SU-DHL-6 (cell line): ENCODE measurements at regions not wholly inside any gene's neighbourhood (a gene's known extent, or its start where the extent isn't known, plus 50 kb on each side); places are given as distances from the start of the nearest gene placed in this dataset.
A peak's percentile ranks its signal among the peaks of the same experiment; 100 is the strongest.

Experiments
- H2AFZ ChIP-seq: fragments of 200-600 bp; sonication (generic); 2 replicates; pipeline ENCODE4 v1.6.1; 2014; ENCODE audit warnings: low read depth, mild to moderate bottlenecking, moderate library complexity, mixed read lengths, antibody characterized with exemption, low read length; ENCODE audit not compliant: severe bottlenecking
- H3F3A ChIP-seq: fragments of 200-600 bp; shearing (Covaris generic); 2 replicates; pipeline ENCODE4 v1.6.0; 2016; ENCODE audit warnings: antibody characterized with exemption, mild to moderate bottlenecking; ENCODE audit not compliant: insufficient read depth
- H3K27ac ChIP-seq: fragments of 200-600 bp; sonication (generic); 2 replicates; pipeline ENCODE4 v1.5.1; 2016; ENCODE audit warnings: low read depth, mild to moderate bottlenecking, low read length, moderate library complexity, mixed read lengths
- H3K27me3 ChIP-seq: fragments of 200-600 bp; sonication (generic), shearing (Covaris generic); 2 replicates; pipeline ENCODE4 v1.6.0; 2014; ENCODE audit warnings: mild to moderate bottlenecking, low read length
- H3K36me3 ChIP-seq: fragments of 200-600 bp; sonication (generic); 2 replicates; pipeline ENCODE4 v1.6.1; 2014; ENCODE audit warnings: mild to moderate bottlenecking, low read length, mixed read lengths
- H3K4me2 ChIP-seq: fragments of 300-600, 200-600 bp; shearing (Covaris generic), sonication (generic); 2 replicates; pipeline ENCODE4 v1.6.0; 2014; ENCODE audit warnings: low read length, low read depth, mild to moderate bottlenecking; ENCODE audit not compliant: poor library complexity, severe bottlenecking
- H3K4me3 ChIP-seq: fragments of 200-600 bp; sonication (generic); 2 replicates; pipeline ENCODE4 v1.5.1; 2014; ENCODE audit warnings: antibody characterized with exemption, low read length, mild to moderate bottlenecking, mixed read lengths; ENCODE audit not compliant: insufficient read depth, poor library complexity, severe bottlenecking
- H3K79me2 ChIP-seq: fragments of 200-600 bp; sonication (generic); 2 replicates; pipeline ENCODE4 v1.6.1; 2014; ENCODE audit warnings: mild to moderate bottlenecking, low read length, moderate library complexity; ENCODE audit not compliant: insufficient read depth
- H3K9ac ChIP-seq: fragments of 200-600 bp; sonication (generic); 2 replicates; pipeline ENCODE4 v1.7.0; 2014; ENCODE audit warnings: mild to moderate bottlenecking, low read length
- H3K9me2 ChIP-seq: fragments of 200-600 bp; sonication (generic); replicated peaks from 2 replicates; pipeline ENCODE4 v1.6.1; 2014; ENCODE audit warnings: low read length; ENCODE audit not compliant: insufficient read depth
- H3K9me3 ChIP-seq: fragments of 200-600 bp; sonication (generic); 2 replicates; pipeline ENCODE4 v1.6.1; 2014; ENCODE audit warnings: low read length, mixed read lengths; ENCODE audit not compliant: insufficient read depth
- H4K20me1 ChIP-seq: fragments of 200-600 bp; sonication (generic); 2 replicates; pipeline ENCODE4 v1.6.1; 2014; ENCODE audit warnings: low read depth, mild to moderate bottlenecking, antibody characterized with exemption, low read length, moderate library complexity, mixed read lengths
- CTCF ChIP-seq: fragments of 200-600 bp; sonication (generic); IDR thresholded peaks from one replicate; pipeline ENCODE4 v1.5.1; 2017; ENCODE audit warnings: antibody characterized with exemption, mild to moderate bottlenecking, low read length, moderate library complexity; ENCODE audit not compliant: insufficient read depth, poor library complexity, severe bottlenecking
- EZH2phosphoT487 ChIP-seq: fragments of 200-600 bp; sonication (generic), shearing (Covaris generic); conservative IDR thresholded peaks from 2 replicates; pipeline ENCODE4 v1.6.1; 2018; ENCODE audit warnings: mild to moderate bottlenecking, antibody characterized with exemption, low read length, moderate library complexity, mixed read lengths

DNA sequence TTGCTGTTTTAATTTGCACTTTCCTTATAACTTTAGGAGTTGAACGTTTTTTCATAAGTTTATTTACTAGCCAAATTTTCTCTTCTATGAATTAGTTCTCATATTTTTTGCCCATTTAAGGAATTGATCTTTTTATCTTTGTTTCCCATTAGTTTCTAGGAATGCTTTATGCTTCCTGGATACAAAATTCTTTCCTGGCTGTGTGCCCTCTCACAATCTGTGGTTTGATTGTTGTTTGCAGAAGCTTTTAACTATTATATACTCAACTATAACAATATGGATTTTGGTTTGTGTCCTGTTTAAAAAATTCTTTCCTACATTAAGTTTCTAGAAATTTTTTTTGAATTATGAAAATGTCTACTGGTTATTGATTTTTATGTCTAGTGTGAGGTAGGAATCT is 206.3 kb downstream of the CSNK1G3 start:
- Histone ChIP-seq H3K4me2 (no peak overlapping the region), H3F3A (no peaks in the 10 kb centered on the region), H4K20me1 (no peaks in the 10 kb centered on the region), H3K27me3 (no peaks in the 10 kb centered on the region), H3K36me3 (no peaks in the 10 kb centered on the region), H3K79me2 (no peaks in the 10 kb centered on the region), H3K9me2 (no peaks in the 10 kb centered on the region), H3K9me3 (no peaks in the 10 kb centered on the region), H3K27ac (no peak overlapping the region), H3K4me3 (no peak overlapping the region), H2AFZ (no peak overlapping the region), H3K9ac (no peak overlapping the region)
- no peak for TF ChIP-seq EZH2phosphoT487
- TF ChIP-seq CTCF, result no peak

DNA sequence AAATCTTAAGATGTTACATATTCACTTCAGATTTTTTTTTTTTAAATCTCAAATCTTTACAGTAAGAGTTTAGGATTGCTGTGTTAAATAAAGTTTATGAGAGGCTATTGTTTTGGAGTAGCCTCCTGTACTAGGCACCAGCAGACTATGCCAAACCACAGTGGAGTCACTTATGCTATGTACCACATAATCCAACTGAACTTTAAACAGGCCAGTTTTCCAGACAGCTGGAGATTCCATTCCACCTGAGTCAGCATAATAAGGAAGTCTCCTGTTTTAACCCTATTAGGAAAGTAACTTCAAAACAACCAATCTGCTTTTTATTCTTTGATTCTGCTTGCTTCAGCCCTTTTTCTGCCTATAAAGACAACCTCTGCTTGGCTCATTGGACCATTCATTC is 205.2 kb downstream of the CSNK1G3 start:
- no peak for TF ChIP-seq CTCF
- no peak for TF ChIP-seq EZH2phosphoT487
- no peaks in the 10 kb centered on the region for H3K27me3 ChIP-seq
- no peaks in the 10 kb centered on the region for H3K9me3 ChIP-seq
- no peak overlapping the region for H3K27ac ChIP-seq
- H3K4me3 ChIP-seq, result no peak overlapping the region
- no peak overlapping the region for H2AFZ ChIP-seq
- H3K79me2 ChIP-seq, result no peaks in the 10 kb centered on the region
- no peaks in the 10 kb centered on the region for H3K9me2 ChIP-seq
- H3K36me3 ChIP-seq, result no peaks in the 10 kb centered on the region
- no peak overlapping the region for H3K9ac ChIP-seq
- H3K4me2 ChIP-seq, result no peak overlapping the region
- no peaks in the 10 kb centered on the region for H4K20me1 ChIP-seq
- H3F3A ChIP-seq, result no peaks in the 10 kb centered on the region

- TF ChIP-seq EZH2phosphoT487 (no peak), CTCF (no peak)
- no peak overlapping the region for H2AFZ ChIP-seq
- no peaks in the 10 kb centered on the region for H3K27me3 ChIP-seq
- peaks cover 3% of the 10 kb centered on the region; the same call in 1 of the 2 replicates for H3K36me3 ChIP-seq
- H3K9ac ChIP-seq, result no peak overlapping the region
- H3K9me3 ChIP-seq, result no peaks in the 10 kb centered on the region
- H3K27ac ChIP-seq, result no peak overlapping the region
- H3F3A ChIP-seq, result no peaks in the 10 kb centered on the region
- no peaks in the 10 kb centered on the region for H3K79me2 ChIP-seq
- no peaks in the 10 kb centered on the region for H4K20me1 ChIP-seq
- no peak overlapping the region for H3K4me3 ChIP-seq
- no peaks in the 10 kb centered on the region for H3K9me2 ChIP-seq
- no peak overlapping the region for H3K4me2 ChIP-seq
These were observed 198.1 kb downstream of the CSNK1G3 start for GRCh38 chr5:123710031-123710430.

DNA sequence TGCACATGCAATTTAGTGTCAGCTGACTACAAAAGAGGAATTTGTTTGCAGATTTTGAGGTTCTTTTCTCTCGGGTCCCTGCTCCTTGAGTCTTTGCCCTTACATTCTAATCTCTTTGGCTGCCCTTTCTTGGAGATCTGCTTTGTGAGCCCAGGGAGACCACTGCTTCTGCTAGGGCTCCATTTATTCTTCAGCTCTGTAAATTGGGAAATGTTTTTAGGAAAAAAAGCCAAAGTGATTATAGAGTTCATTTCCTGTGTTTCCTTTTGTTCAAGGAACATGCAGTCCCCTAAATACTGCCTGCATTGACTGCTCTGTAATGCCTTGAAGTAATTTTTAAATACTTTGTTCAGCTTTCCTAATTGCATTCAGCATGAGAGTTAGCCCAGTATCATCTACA is 197.4 kb downstream of the CSNK1G3 start:
- Histone ChIP-seq H3K9me2 (no peaks in the 10 kb centered on the region), H3K9ac (no peak overlapping the region), H3K79me2 (no peaks in the 10 kb centered on the region), H3K4me3 (no peak overlapping the region), H3K9me3 (no peaks in the 10 kb centered on the region), H4K20me1 (no peaks in the 10 kb centered on the region), H3K27me3 (no peaks in the 10 kb centered on the region), H3K27ac (no peak overlapping the region), H3K4me2 (no peak overlapping the region), H2AFZ (peak overlapping the region; percentile 68), H3F3A (no peaks in the 10 kb centered on the region), H3K36me3 (peaks cover 3% of the 10 kb centered on the region; the same call in 1 of the 2 replicates)
- no peak for TF ChIP-seq CTCF
- no peak for TF ChIP-seq EZH2phosphoT487
